Adrenal gland (tissue), 5 donors: ENCODE measurements at regions not wholly inside any gene's neighbourhood (a gene's known extent, or its start where the extent isn't known, plus 50 kb on each side); places are given as distances from the start of the nearest gene placed in this dataset.

ENCODE experiments used
- POLR2A ChIP-seq, 2 donors: fragments of 450-650 bp; IDR thresholded peaks; one replicate each; pipeline ENCODE4 v1.6.1; 2017; ENCODE audit warnings: antibody characterized with exemption in 2 of 2, mild to moderate bottlenecking in 2 of 2, moderate library complexity in 1 of 2
- TF ChIP-seq, protein P1 (sequence below), 6 experiments: fragments of 450-650 bp in 4 of 6; fragments of 200-600 bp in 2 of 6; sonication (generic) in 1 of 6; IDR thresholded peaks; 1 replicate in 5 of 6; 2 replicates in 1 of 6; pipeline versions ENCODE4 v1.5.1 to v1.8.0; 2016 to 2021; ENCODE audit warnings: antibody characterized with exemption in 6 of 6, mild to moderate bottlenecking in 2 of 6, moderate library complexity in 1 of 6
- donor health status: DM: no; HTN: no; CAD: no.

GRCh38 chr10:129018511-129018910, 448.5 kb upstream of the MGMT start:
- TF ChIP-seq, protein P1, sequence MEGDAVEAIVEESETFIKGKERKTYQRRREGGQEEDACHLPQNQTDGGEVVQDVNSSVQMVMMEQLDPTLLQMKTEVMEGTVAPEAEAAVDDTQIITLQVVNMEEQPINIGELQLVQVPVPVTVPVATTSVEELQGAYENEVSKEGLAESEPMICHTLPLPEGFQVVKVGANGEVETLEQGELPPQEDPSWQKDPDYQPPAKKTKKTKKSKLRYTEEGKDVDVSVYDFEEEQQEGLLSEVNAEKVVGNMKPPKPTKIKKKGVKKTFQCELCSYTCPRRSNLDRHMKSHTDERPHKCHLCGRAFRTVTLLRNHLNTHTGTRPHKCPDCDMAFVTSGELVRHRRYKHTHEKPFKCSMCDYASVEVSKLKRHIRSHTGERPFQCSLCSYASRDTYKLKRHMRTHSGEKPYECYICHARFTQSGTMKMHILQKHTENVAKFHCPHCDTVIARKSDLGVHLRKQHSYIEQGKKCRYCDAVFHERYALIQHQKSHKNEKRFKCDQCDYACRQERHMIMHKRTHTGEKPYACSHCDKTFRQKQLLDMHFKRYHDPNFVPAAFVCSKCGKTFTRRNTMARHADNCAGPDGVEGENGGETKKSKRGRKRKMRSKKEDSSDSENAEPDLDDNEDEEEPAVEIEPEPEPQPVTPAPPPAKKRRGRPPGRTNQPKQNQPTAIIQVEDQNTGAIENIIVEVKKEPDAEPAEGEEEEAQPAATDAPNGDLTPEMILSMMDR (IDR thresholded peaks at IDR 0.05), result no peak
- TF ChIP-seq POLR2A (IDR thresholded peaks at IDR 0.05), result no peak
